Skin epidermis (tissue), 12 donors: ENCODE measurements at regions not wholly inside any gene's neighbourhood (a gene's known extent, or its start where the extent isn't known, plus 50 kb on each side); places are given as distances from the start of the nearest gene placed in this dataset.

Experiments used
- H3K27ac ChIP-seq, 21 experiments: fragments of 200-600 bp; sonication (generic) in 11 of 21; one replicate each; pipeline ENCODE4 v1.5.0; 2020; ENCODE audit warnings: mild to moderate bottlenecking in 3 of 21, inconsistent platforms in 2 of 21, moderate library complexity in 2 of 21
- H3K4me3 ChIP-seq, 7 experiments: fragments of 200-600 bp; sonication (generic) in 2 of 7; one replicate each; pipeline ENCODE4 v1.5.0; 2020; ENCODE audit warnings: inconsistent platforms in 2 of 7, mild to moderate bottlenecking in 2 of 7, moderate library complexity in 1 of 7

GRCh38 chr11:8793114-8793777 is 110.7 kb downstream of the RPL27A start:
- no peak overlapping the region for H3K4me3 ChIP-seq
- H3K27ac ChIP-seq: no peak overlapping the region

DNA sequence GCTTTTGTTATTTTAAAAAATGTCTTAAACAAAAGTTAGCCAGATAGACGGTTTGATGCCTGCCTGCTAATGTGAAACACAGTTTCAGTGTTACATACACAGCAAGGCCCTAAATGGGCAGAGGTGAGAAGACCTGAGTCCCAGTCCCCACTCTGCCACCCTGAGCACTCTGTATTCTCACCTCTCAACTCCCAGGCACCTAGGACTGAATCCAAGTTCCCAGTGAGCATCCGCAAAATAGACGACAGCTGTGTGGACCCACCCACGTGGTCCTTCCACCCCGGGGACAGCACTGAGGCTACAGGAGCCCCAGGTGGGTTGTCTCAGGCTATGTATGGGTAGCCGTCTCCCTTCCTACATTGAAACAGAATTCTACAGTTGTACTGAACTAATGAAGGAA is 111.5 kb downstream of the RPL27A start:
- no peak overlapping the region for H3K4me3 ChIP-seq

GRCh38 chr11:8794677-8795103 is 112.1 kb downstream of the RPL27A start:
- no peak overlapping the region for H3K4me3 ChIP-seq

More for the DNA sequence above, 111.5 kb downstream of the RPL27A start:
- H3K27ac ChIP-seq: no peak overlapping the region

GRCh38 chr11:8796941-8797340 is 114.0 kb upstream of the AKIP1 start:
- no peak overlapping the region for H3K4me3 ChIP-seq

More at GRCh38 chr11:8794677-8795103, 112.1 kb downstream of the RPL27A start:
- no peak overlapping the region for H3K27ac ChIP-seq

GRCh38 chr11:8799273-8799672 is 111.7 kb upstream of the AKIP1 start:
- H3K27ac ChIP-seq: no peak overlapping the region
- no peak overlapping the region for H3K4me3 ChIP-seq

More at GRCh38 chr11:8796941-8797340, 114.0 kb upstream of the AKIP1 start:
- no peak overlapping the region for H3K27ac ChIP-seq

- H3K4me3 ChIP-seq: no peak overlapping the region
- no peak overlapping the region for H3K27ac ChIP-seq
These were observed 110.4 kb upstream of the AKIP1 start for GRCh38 chr11:8800520-8801110.

DNA sequence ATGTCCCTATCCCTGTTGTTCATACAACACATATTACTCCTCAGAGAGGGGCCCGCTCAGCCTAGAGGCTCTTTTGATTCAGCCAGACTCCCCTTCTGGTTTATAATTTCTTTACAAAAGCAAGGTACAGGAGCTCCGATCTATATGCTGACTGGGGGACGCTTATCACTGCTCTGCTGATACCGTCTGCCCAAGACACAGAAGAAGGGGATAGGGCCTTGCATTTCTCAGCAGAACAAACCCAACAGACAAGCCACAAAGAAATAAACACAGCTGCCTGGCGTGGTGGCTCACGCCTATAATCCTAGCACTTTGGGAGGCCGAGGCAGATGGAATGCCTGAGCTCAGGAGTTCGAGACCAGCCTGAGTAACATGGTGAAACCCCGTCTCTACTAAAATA is 109.9 kb upstream of the AKIP1 start:
- no peak overlapping the region for H3K27ac ChIP-seq
- no peak overlapping the region for H3K4me3 ChIP-seq

GRCh38 chr11:8802251-8802650 is 108.7 kb upstream of the AKIP1 start:
- Histone ChIP-seq H3K27ac (no peak overlapping the region), H3K4me3 (no peak overlapping the region)

- H3K4me3 ChIP-seq: no peak overlapping the region
- no peak overlapping the region for H3K27ac ChIP-seq
These were observed 107.0 kb upstream of the AKIP1 start for GRCh38 chr11:8803973-8804372.

- H3K4me3 ChIP-seq: no peak overlapping the region
- peak overlapping the region in 2 of 21 experiments; percentile 10 to 19 for H3K27ac ChIP-seq
These were observed 105.7 kb upstream of the AKIP1 start for GRCh38 chr11:8805296-8805695.

GRCh38 chr11:8806974-8807373 is 104.0 kb upstream of the AKIP1 start:
- peak overlapping the region in 1 of 7 experiments; percentile 51 for H3K4me3 ChIP-seq
- peak overlapping the region in 19 of 21 experiments; percentile 37 to 93 (median 83) for H3K27ac ChIP-seq

GRCh38 chr11:8807544-8808225 is 103.3 kb upstream of the AKIP1 start:
- H3K4me3 ChIP-seq: peak overlapping the region in 3 of 7 experiments; percentile 31 to 51 (median 45)
- peak overlapping the region in 20 of 21 experiments; percentile 37 to 93 (median 81) for H3K27ac ChIP-seq

- H3K4me3 ChIP-seq: peak overlapping the region in 4 of 7 experiments; percentile 2 to 51 (median 38)
These were observed 102.8 kb upstream of the AKIP1 start for GRCh38 chr11:8808226-8808585.

GRCh38 chr11:8809241-8809938 is 101.6 kb upstream of the AKIP1 start:
- H3K27ac ChIP-seq: peak overlapping the region in 20 of 21 experiments; percentile 62 to 93 (median 84)
- H3K4me3 ChIP-seq: peak overlapping the region; percentile 27 to 51 (median 32)

More at GRCh38 chr11:8808226-8808585, 102.8 kb upstream of the AKIP1 start:
- H3K27ac ChIP-seq: peak overlapping the region in 20 of 21 experiments; percentile 37 to 93 (median 81)

- Histone ChIP-seq H3K4me3 (peak overlapping the region; percentile 27 to 51 (median 32)), H3K27ac (peak overlapping the region; percentile 35 to 93 (median 83))
These were observed 101.0 kb upstream of the AKIP1 start for GRCh38 chr11:8809939-8810539.

GRCh38 chr11:8810540-8811301 is 100.3 kb upstream of the AKIP1 start:
- Histone ChIP-seq H3K4me3 (peak overlapping the region; percentile 27 to 51 (median 32)), H3K27ac (peak overlapping the region; percentile 35 to 93 (median 83))

- H3K27ac ChIP-seq: peak overlapping the region in 20 of 21 experiments; percentile 40 to 93 (median 82)
- no peak overlapping the region for H3K4me3 ChIP-seq
These were observed 99.4 kb upstream of the AKIP1 start for GRCh38 chr11:8811571-8811970.

DNA sequence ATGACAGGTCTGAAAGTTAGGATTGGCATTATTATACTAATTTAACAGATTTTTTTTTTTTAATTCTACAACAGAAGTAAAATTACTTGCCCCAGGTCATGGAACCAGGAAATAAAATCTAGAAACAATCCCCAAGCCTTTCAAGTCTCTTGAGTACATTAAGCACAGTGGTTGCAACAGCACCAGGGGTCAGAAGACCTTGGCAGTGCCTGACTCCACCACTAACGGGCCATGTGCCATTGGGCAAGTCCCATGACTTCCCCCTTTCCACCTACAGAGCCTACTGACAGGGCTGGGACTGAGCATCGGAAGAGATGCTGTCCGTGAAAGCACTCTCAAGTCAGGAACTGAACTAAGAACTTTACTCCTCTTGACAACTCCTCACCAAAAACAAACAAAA is 98.6 kb upstream of the AKIP1 start:
- peak overlapping the region in 10 of 21 experiments; percentile 4 to 82 (median 34) for H3K27ac ChIP-seq

DNA sequence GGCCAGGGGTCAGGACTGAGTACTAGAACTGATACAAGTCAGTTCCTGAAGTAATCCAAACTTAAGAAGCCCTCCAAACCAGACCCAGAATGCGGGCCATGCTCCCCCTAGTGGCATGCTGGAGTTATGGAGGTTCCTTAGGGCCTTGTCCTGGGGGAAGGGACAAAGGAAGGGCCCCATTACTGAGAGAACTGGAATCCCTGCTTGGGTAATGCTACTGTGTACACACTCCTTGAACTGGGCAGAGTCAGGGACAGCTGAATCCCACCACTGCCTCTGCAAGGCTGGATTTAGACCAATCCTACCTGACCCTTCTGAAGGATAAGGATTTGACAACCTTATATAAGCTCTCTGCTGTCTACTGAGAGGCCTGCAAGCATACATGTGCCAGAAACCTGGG is 97.3 kb upstream of the AKIP1 start:
- no peak overlapping the region for H3K4me3 ChIP-seq
- H3K27ac ChIP-seq: peak overlapping the region in 16 of 21 experiments; percentile 0 to 82 (median 62)

More for the DNA sequence above, 98.6 kb upstream of the AKIP1 start:
- no peak overlapping the region for H3K4me3 ChIP-seq
